Astrocyte (in vitro differentiated cells and primary cell): ENCODE measurements at regions not wholly inside any gene's neighbourhood (a gene's known extent, or its start where the extent isn't known, plus 50 kb on each side); places are given as distances from the start of the nearest gene placed in this dataset.

Source experiments
- DNase-seq: peaks from one replicate; pipeline ENCODE4 v3.0.0-alpha.2; 2010; ENCODE audit warnings: low read depth
- FAIRE-seq: peaks from 2 replicates; lab custom pipeline; 2011; peaks lifted over from hg19 to GRCh38; lab: Jason Lieb, UNC
- H2AFZ ChIP-seq: 2 replicates; pipeline ENCODE4 v1.6.0; 2012; ENCODE audit warnings: low read depth, low read length, inconsistent platforms
- H3K27ac ChIP-seq: 2 replicates; pipeline ENCODE4 v1.5.1; 2011; ENCODE audit warnings: low read depth, low read length, inconsistent platforms
- H3K27me3 ChIP-seq: 2 replicates; pipeline ENCODE4 v1.6.0; 2011; ENCODE audit warnings: low read length, inconsistent platforms; ENCODE audit not compliant: insufficient read depth
- H3K36me3 ChIP-seq: 2 replicates; pipeline ENCODE4 v1.5.1; 2011; ENCODE audit warnings: low read length, inconsistent platforms; ENCODE audit not compliant: insufficient read depth
- H3K4me1 ChIP-seq: 2 replicates; pipeline ENCODE4 v1.5.1; 2011; ENCODE audit warnings: low read length, inconsistent platforms; ENCODE audit not compliant: insufficient read depth
- H3K4me2 ChIP-seq: 2 replicates; pipeline ENCODE4 v1.6.0; 2012; ENCODE audit warnings: low read length, inconsistent platforms
- H3K4me3 ChIP-seq: 2 replicates; pipeline ENCODE4 v1.5.1; 2011; ENCODE audit warnings: low read depth, mild to moderate bottlenecking, low read length, inconsistent platforms; ENCODE audit not compliant: insufficient read depth
- H3K79me2 ChIP-seq: 2 replicates; pipeline ENCODE4 v1.6.0; 2012; ENCODE audit warnings: mild to moderate bottlenecking, low read length, inconsistent platforms; ENCODE audit not compliant: insufficient read depth
- H3K9ac ChIP-seq: 2 replicates; pipeline ENCODE4 v1.6.0; 2012; ENCODE audit warnings: mild to moderate bottlenecking, low read length, inconsistent platforms
- H3K9me3 ChIP-seq: 2 replicates; pipeline ENCODE4 v1.5.1; 2012; ENCODE audit warnings: low read depth, mild to moderate bottlenecking, low read length, inconsistent platforms; ENCODE audit not compliant: insufficient read depth
- H4K20me1 ChIP-seq: 2 replicates; pipeline ENCODE4 v1.6.0; 2012; ENCODE audit warnings: low read length, inconsistent platforms; ENCODE audit not compliant: insufficient read depth
- H3K27ac Mint-ChIP-seq: one replicate; pipeline ENCODE4 v1.8.0; 2021; ENCODE audit warnings: mild to moderate bottlenecking, mixed read lengths; ENCODE audit not compliant: unreplicated experiment
- H3K27me3 Mint-ChIP-seq: one replicate; pipeline ENCODE4 v1.8.0; 2021; ENCODE audit warnings: low read depth, mixed read lengths; ENCODE audit not compliant: unreplicated experiment
- H3K36me3 Mint-ChIP-seq: one replicate; pipeline ENCODE4 v1.8.0; 2021; ENCODE audit warnings: low read depth, mixed read lengths; ENCODE audit not compliant: unreplicated experiment
- H3K4me1 Mint-ChIP-seq: one replicate; pipeline ENCODE4 v1.8.0; 2021; ENCODE audit warnings: low read depth, mixed read lengths; ENCODE audit not compliant: unreplicated experiment
- H3K4me3 Mint-ChIP-seq: one replicate; pipeline ENCODE4 v1.8.0; 2021; ENCODE audit warnings: mild to moderate bottlenecking, moderate library complexity, mixed read lengths; ENCODE audit not compliant: unreplicated experiment
- H3K9me3 Mint-ChIP-seq: one replicate; pipeline ENCODE4 v1.8.0; 2021; ENCODE audit warnings: mild to moderate bottlenecking, mixed read lengths; ENCODE audit not compliant: unreplicated experiment
- CTCF ChIP-seq: IDR thresholded peaks from 2 replicates; pipeline ENCODE4 v1.5.1; 2011; ENCODE audit warnings: low read depth, mild to moderate bottlenecking, inconsistent platforms, low read length, moderate library complexity; ENCODE audit not compliant: insufficient read depth
- EZH2 ChIP-seq: IDR thresholded peaks from 2 replicates; pipeline ENCODE4 v1.6.1; 2012; ENCODE audit warnings: mild to moderate bottlenecking, low read length, inconsistent platforms; ENCODE audit not compliant: insufficient read depth

GRCh38 chr13:74731731-74732130 lies 597.5 kb upstream of the KLF12 start:
- H2AFZ ChIP-seq, result no peak overlapping the region
- H3K79me2 ChIP-seq, result no peaks in the 10 kb centered on the region
- H3K27me3 Mint-ChIP-seq, result peaks cover 2% of the 10 kb centered on the region
- H3K27ac ChIP-seq, result no peak overlapping the region
- H3K4me3 ChIP-seq, result no peak overlapping the region
- no peak overlapping the region for H3K9ac ChIP-seq
- H3K9me3 Mint-ChIP-seq, result no peaks in the 10 kb centered on the region
- H3K9me3 ChIP-seq, result no peaks in the 10 kb centered on the region
- no peaks in the 10 kb centered on the region for H4K20me1 ChIP-seq
- no peak overlapping the region for H3K4me3 Mint-ChIP-seq
- no peak overlapping the region for H3K4me2 ChIP-seq
- H3K27me3 ChIP-seq, result no peaks in the 10 kb centered on the region
- peaks cover 2% of the 10 kb centered on the region for H3K4me1 Mint-ChIP-seq
- FAIRE-seq (no peak), DNase-seq (no peak)
- H3K27ac Mint-ChIP-seq, result no peak overlapping the region
- no peaks in the 10 kb centered on the region for H3K36me3 ChIP-seq
- no peaks in the 10 kb centered on the region for H3K4me1 ChIP-seq
- no peaks in the 10 kb centered on the region for H3K36me3 Mint-ChIP-seq
- TF ChIP-seq EZH2 (no peak), CTCF (no peak)

GRCh38 chr13:74730556-74731331 lies 596.5 kb upstream of the KLF12 start:
- peaks cover 2% of the 10 kb centered on the region for H3K9me3 Mint-ChIP-seq
- H3K4me2 ChIP-seq, result no peak overlapping the region
- H3K27me3 ChIP-seq, result peaks cover 2% of the 10 kb centered on the region
- no peaks in the 10 kb centered on the region for H3K36me3 Mint-ChIP-seq
- no peak overlapping the region for H3K9ac ChIP-seq
- H3K36me3 ChIP-seq, result no peaks in the 10 kb centered on the region
- H3K9me3 ChIP-seq, result no peaks in the 10 kb centered on the region
- H3K27ac ChIP-seq, result no peak overlapping the region
- no peak overlapping the region for H3K4me3 Mint-ChIP-seq
- FAIRE-seq (no peak), DNase-seq (no peak)
- H3K4me3 ChIP-seq, result no peak overlapping the region
- H3K4me1 ChIP-seq, result no peaks in the 10 kb centered on the region
- H3K27ac Mint-ChIP-seq, result no peak overlapping the region
- no peaks in the 10 kb centered on the region for H3K4me1 Mint-ChIP-seq
- TF ChIP-seq CTCF, result no peak
- no peak for TF ChIP-seq EZH2
- H4K20me1 ChIP-seq, result no peaks in the 10 kb centered on the region
- H3K79me2 ChIP-seq, result no peaks in the 10 kb centered on the region
- no peak overlapping the region for H2AFZ ChIP-seq
- peaks cover 3% of the 10 kb centered on the region for H3K27me3 Mint-ChIP-seq

DNA sequence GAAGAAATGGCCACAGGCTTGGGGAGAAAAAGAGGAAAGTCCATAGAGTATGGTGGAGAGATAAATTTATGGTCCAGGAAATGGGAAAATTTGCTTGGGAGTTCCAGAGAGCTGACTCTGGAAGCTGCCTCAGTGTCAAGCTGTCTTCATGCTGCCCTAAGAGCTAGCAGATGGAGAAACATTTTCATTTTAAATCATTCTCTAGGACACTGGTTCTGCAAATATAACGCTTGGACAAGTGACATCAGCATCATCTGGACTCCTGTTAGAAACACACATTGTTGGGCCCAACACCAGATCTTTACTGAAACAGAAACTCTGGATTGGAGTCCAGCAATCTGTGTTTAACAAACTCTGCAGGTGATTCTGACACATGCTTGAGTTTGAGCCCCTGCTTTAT lies 592.0 kb upstream of the KLF12 start:
- no peaks in the 10 kb centered on the region for H3K36me3 ChIP-seq
- H3K27me3 Mint-ChIP-seq, result peaks cover 6% of the 10 kb centered on the region

More for the DNA sequence above, 592.0 kb upstream of the KLF12 start:
- Histone ChIP-seq H3K27ac (no peak overlapping the region), H3K9ac (no peak overlapping the region), H3K27me3 (peaks cover 2% of the 10 kb centered on the region), H3K4me1 (no peaks in the 10 kb centered on the region), H3K4me3 (no peak overlapping the region), H3K9me3 (no peaks in the 10 kb centered on the region), H2AFZ (no peak overlapping the region), H3K79me2 (no peaks in the 10 kb centered on the region), H4K20me1 (no peaks in the 10 kb centered on the region), H3K4me2 (no peak overlapping the region)
- TF ChIP-seq EZH2 (no peak), CTCF (no peak)
- Mint-ChIP-seq H3K4me1 (no peaks in the 10 kb centered on the region), H3K36me3 (no peaks in the 10 kb centered on the region), H3K27ac (no peak overlapping the region), H3K4me3 (no peak overlapping the region), H3K9me3 (peaks cover 2% of the 10 kb centered on the region)
- FAIRE-seq (no peak), DNase-seq (no peak)
